22Rv1 (cell line): ENCODE measurements at regions not wholly inside any gene's neighbourhood (a gene's known extent, or its start where the extent isn't known, plus 50 kb on each side); places are given as distances from the start of the nearest gene placed in this dataset.
"Not testable (repeated sequence)": the region's sequence is repeated elsewhere in the genome, so short reads cannot be mapped to it uniquely, and the experiment has no call there.

Source experiments
- ZFX ChIP-seq: fragments of 450-650 bp; IDR thresholded peaks from 2 replicates; pipeline ENCODE4 v1.6.1; 2017; ENCODE audit warnings: antibody characterized with exemption, borderline replicate concordance
- TF ChIP-seq, protein P1 (sequence below): fragments of 450-650 bp; IDR thresholded peaks from 2 replicates; pipeline ENCODE4 v1.5.1; 2017; ENCODE audit warnings: mild to moderate bottlenecking

DNA sequence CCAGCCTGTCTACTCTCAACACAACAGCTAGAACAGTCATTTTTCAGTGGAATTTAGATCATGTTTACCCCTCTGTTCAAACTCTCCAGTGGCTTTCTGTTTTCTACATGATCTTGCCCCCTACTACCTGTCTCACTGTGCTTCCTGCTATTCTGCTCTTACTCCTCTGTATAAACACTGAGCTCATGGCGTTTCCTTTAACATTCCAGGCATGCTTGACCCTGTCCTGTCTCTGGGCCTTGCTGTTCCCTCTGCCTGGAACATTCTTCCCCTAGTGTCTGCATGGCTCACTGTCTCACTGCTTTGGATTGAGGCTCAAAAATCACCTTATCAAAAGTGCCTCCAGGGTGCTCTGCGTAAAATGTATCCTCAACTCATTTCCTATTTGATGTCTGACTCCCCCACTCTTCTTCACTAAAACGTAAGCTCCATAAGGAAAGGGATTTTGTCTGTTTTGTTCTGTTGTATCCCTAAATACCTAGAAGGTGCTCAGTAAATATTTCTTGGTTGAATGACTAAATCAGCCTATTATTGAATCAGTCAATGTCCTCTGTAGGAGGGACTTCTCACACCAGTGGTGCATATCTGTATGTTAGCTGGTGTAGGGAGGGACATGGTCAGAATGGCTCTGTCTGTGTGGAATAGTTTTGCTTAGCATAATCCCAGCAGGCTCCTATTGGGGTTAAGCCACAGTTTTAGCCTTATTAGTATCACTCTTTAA is 78.0 kb upstream of the VKORC1L1 start:
- TF ChIP-seq, protein P1, sequence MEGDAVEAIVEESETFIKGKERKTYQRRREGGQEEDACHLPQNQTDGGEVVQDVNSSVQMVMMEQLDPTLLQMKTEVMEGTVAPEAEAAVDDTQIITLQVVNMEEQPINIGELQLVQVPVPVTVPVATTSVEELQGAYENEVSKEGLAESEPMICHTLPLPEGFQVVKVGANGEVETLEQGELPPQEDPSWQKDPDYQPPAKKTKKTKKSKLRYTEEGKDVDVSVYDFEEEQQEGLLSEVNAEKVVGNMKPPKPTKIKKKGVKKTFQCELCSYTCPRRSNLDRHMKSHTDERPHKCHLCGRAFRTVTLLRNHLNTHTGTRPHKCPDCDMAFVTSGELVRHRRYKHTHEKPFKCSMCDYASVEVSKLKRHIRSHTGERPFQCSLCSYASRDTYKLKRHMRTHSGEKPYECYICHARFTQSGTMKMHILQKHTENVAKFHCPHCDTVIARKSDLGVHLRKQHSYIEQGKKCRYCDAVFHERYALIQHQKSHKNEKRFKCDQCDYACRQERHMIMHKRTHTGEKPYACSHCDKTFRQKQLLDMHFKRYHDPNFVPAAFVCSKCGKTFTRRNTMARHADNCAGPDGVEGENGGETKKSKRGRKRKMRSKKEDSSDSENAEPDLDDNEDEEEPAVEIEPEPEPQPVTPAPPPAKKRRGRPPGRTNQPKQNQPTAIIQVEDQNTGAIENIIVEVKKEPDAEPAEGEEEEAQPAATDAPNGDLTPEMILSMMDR: not testable (repeated sequence)
- TF ChIP-seq ZFX: not testable (repeated sequence)
